PC-9 (cell line): ENCODE measurements at regions not wholly inside any gene's neighbourhood (a gene's known extent, or its start where the extent isn't known, plus 50 kb on each side); places are given as distances from the start of the nearest gene placed in this dataset.

Source experiments
- BruUV-seq: library from RNA; stranded (reverse); fragments of 400-500 nt; replicated peaks from 2 replicates; lab custom pipeline; 2021; lab: Mats Ljungman, UMichigan
- CTCF ChIA-PET: fragments of 300-600 bp; sonication (Branson Sonifier 250); formaldehyde crosslinking; loops from one replicate; lab custom pipeline; 2022; ENCODE audit warnings: antibody characterized with exemption; lab: Charles Lee
- POLR2A ChIA-PET: fragments of 300-600 bp; sonication (Branson Sonifier 250); formaldehyde crosslinking; loops from one replicate; lab custom pipeline; 2022; ENCODE audit warnings: antibody characterized with exemption; ENCODE audit not compliant: unreplicated experiment; lab: Charles Lee
- DNase-seq, 2 experiments: peaks; one replicate each; pipeline versions ENCODE4 v3.0.0 to v3.0.0-alpha.2; 2015 to 2022; ENCODE audit warnings: mixed read lengths in 1 of 2
- H2AFZ ChIP-seq: fragments of 200-600 bp; sonication (generic); 2 replicates; pipeline ENCODE4 v1.8.1; 2017; ENCODE audit warnings: antibody characterized with exemption
- H3F3A ChIP-seq: fragments of 200-600 bp; sonication (generic); 2 replicates; pipeline ENCODE4 v1.8.1; 2017; ENCODE audit warnings: antibody characterized with exemption, mild to moderate bottlenecking, low read depth; ENCODE audit not compliant: insufficient read depth
- H3K27ac ChIP-seq: fragments of 200-600 bp; sonication (generic); 2 replicates; pipeline ENCODE4 v1.6.1; 2016; ENCODE audit warnings: mixed run types
- H3K27me3 ChIP-seq: fragments of 200-600 bp; sonication (generic); 2 replicates; pipeline ENCODE4 v1.6.1; 2016; ENCODE audit warnings: low read depth, mixed run types; ENCODE audit not compliant: insufficient read depth
- H3K36me3 ChIP-seq: fragments of 200-600 bp; sonication (generic); 2 replicates; pipeline ENCODE4 v1.6.1; 2016; ENCODE audit warnings: low read depth, mixed run types
- H3K4me1 ChIP-seq: fragments of 200-600 bp; sonication (generic); replicated peaks from 2 replicates; pipeline ENCODE4 v1.6.1; 2016; ENCODE audit warnings: mixed run types; ENCODE audit not compliant: insufficient read depth
- H3K4me2 ChIP-seq: fragments of 200-600 bp; sonication (generic); 2 replicates; pipeline ENCODE4 v1.6.1; 2017; ENCODE audit warnings: mixed run types
- H3K4me3 ChIP-seq: fragments of 200-600 bp; sonication (generic); 2 replicates; pipeline ENCODE4 v1.6.1; 2016; ENCODE audit warnings: mixed run types
- H3K79me2 ChIP-seq: fragments of 200-600 bp; sonication (generic); 2 replicates; pipeline ENCODE4 v1.6.1; 2017; ENCODE audit warnings: low read depth, mixed run types
- H3K9me2 ChIP-seq: fragments of 200-600 bp; sonication (generic); 2 replicates; pipeline ENCODE4 v1.8.1; 2017; ENCODE audit warnings: mild to moderate bottlenecking; ENCODE audit not compliant: insufficient read depth
- H3K9me3 ChIP-seq: fragments of 200-600 bp; sonication (generic); 2 replicates; pipeline ENCODE4 v1.8.1; 2016; ENCODE audit warnings: low read depth; ENCODE audit not compliant: insufficient read depth
- H4K20me1 ChIP-seq: fragments of 200-600 bp; sonication (generic); 2 replicates; pipeline ENCODE4 v1.8.1; 2017; ENCODE audit not compliant: insufficient read depth
- CTCF ChIP-seq: fragments of 200-600 bp; sonication (generic); conservative IDR thresholded peaks from 2 replicates; pipeline ENCODE4 v1.6.1; 2017; ENCODE audit warnings: mixed run types, antibody characterized with exemption, mild to moderate bottlenecking, moderate library complexity
- EZH2 ChIP-seq: fragments of 200-600 bp; sonication (generic); IDR thresholded peaks from 2 replicates; pipeline ENCODE4 v1.8.0; 2017; ENCODE audit warnings: antibody characterized with exemption, low read depth
- intact Hi-C: fragments of 100-400 bp; cut with micrococcal nuclease; formaldehyde crosslinking; loops from one replicate; pipeline ENCODE4 v1.10.0; 2022; ENCODE audit not compliant: unreplicated experiment

GRCh38 chr7:73969991-73970390 lies 58.0 kb upstream of the ELN start:
- Histone ChIP-seq H3K4me3 (no peak overlapping the region), H3K27me3 (no peaks in the 10 kb centered on the region), H2AFZ (no peak overlapping the region), H3K9me3 (no peaks in the 10 kb centered on the region), H3K36me3 (no peaks in the 10 kb centered on the region), H3K79me2 (no peaks in the 10 kb centered on the region), H3K9me2 (no peaks in the 10 kb centered on the region), H3K27ac (no peak overlapping the region), H3K4me1 (no peaks in the 10 kb centered on the region), H4K20me1 (no peaks in the 10 kb centered on the region), H3K4me2 (no peak overlapping the region), H3F3A (no peaks in the 10 kb centered on the region)
- BruUV-seq, result no TSS peak
- ChIA-PET POLR2A (no interaction called here), CTCF (interaction anchor here (0.6 to 0.7 kb wide), 2 partner anchors 52 to 154 kb away, joined by 4 to 6 read pairs; no protein-coding TSS in a partner anchor)
- intact Hi-C loops, result loop anchor here (10.0 kb wide), 1 partner anchor 235 kb away; the partner anchor contains the start of gene ABHD11
- DNase-seq, result no peak
- TF ChIP-seq EZH2, result no peak
- no peak for TF ChIP-seq CTCF

DNA sequence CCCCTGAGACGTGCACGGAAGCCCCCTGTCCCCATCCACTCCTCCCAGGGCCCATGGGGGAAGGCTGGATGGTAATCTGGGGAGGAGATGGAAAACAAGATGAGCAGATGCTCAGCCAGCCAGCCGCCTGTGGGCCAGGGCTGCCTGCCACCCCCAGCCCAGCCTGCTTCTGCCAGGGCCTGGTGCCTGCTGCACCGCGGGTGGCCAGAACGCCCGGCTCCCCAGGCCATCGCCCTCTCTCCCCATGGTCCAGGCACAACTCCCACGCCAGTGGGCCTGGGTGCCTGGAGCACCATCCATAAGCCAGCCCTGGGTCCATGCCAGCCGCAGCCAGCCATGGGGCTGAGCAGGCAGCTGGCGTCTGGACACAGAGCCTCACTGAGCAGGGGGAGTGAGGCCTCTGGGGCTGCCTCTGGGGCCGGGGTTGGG lies 57.2 kb upstream of the ELN start:
- Histone ChIP-seq H3K36me3 (no peaks in the 10 kb centered on the region), H3K79me2 (no peaks in the 10 kb centered on the region), H3K4me1 (no peaks in the 10 kb centered on the region), H3F3A (no peaks in the 10 kb centered on the region), H3K4me2 (no peak overlapping the region), H3K4me3 (no peak overlapping the region), H4K20me1 (no peaks in the 10 kb centered on the region), H3K9me3 (no peaks in the 10 kb centered on the region), H2AFZ (no peak overlapping the region), H3K9me2 (no peaks in the 10 kb centered on the region), H3K27me3 (no peaks in the 10 kb centered on the region), H3K27ac (no peak overlapping the region)
- ChIA-PET POLR2A (no interaction called here), CTCF (no interaction called here)
- TF ChIP-seq CTCF, result no peak
- TF ChIP-seq EZH2, result no peak
- BruUV-seq, result no TSS peak
- intact Hi-C loops, result loop anchor here (10.0 kb wide), 1 partner anchor 236 kb away; the partner anchor contains the start of gene ABHD11
- no peak for DNase-seq

DNA sequence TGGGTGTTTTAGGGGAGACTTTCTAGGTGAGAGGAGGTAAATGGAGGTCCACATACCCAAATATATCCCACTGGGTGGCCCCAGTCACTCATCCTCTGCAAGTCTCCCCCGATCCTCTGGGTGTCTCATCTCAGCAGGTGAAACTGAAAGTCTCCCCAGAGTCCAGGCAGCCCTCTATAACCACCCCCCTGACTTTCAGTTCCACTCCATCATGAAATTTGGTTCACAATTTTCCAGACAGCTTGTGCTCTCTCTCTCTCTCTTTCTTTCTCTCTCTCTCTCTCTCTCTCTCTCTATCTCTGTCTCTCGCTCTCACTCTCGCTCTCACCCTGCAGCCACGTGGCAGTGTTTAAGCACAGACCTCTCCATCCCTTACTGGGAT lies 56.7 kb upstream of the ELN start:
- no peaks in the 10 kb centered on the region for H3K9me3 ChIP-seq
- TF ChIP-seq CTCF, result no peak
- no peak for TF ChIP-seq EZH2
- H3K27ac ChIP-seq, result no peak overlapping the region
- no peaks in the 10 kb centered on the region for H3F3A ChIP-seq
- CTCF ChIA-PET, result no interaction called here
- H4K20me1 ChIP-seq, result no peaks in the 10 kb centered on the region
- intact Hi-C loops, result loop anchor here (10.0 kb wide), 1 partner anchor 237 kb away; the partner anchor contains the start of gene ABHD11
- no peak overlapping the region for H3K4me2 ChIP-seq
- no peak overlapping the region for H3K4me3 ChIP-seq
- no peaks in the 10 kb centered on the region for H3K79me2 ChIP-seq
- no TSS peak for BruUV-seq
- no peaks in the 10 kb centered on the region for H3K36me3 ChIP-seq
- no peaks in the 10 kb centered on the region for H3K27me3 ChIP-seq
- H2AFZ ChIP-seq, result no peak overlapping the region
- H3K4me1 ChIP-seq, result no peaks in the 10 kb centered on the region
- DNase-seq, result no peak
- POLR2A ChIA-PET, result no interaction called here
- no peaks in the 10 kb centered on the region for H3K9me2 ChIP-seq
